RWPE1 (cell line): ENCODE measurements at regions not wholly inside any gene's neighbourhood (a gene's known extent, or its start where the extent isn't known, plus 50 kb on each side); places are given as distances from the start of the nearest gene placed in this dataset.
"Not testable (repeated sequence)": the region's sequence is repeated elsewhere in the genome, so short reads cannot be mapped to it uniquely, and the experiment has no call there.

Experiments
- CTCF ChIA-PET: fragments of 350-600 bp; sonication (Branson Sonifier 250); formaldehyde crosslinking; extraction: SDS; loops from one replicate; lab custom pipeline; 2021; lab: Yijun Ruan, JAX
- POLR2A ChIA-PET: fragments of 400-600 bp; formaldehyde crosslinking; extraction: SDS; loops from one replicate; lab custom pipeline; 2020; ENCODE audit warnings: antibody characterized with exemption; ENCODE audit not compliant: low non-redundant PET; lab: Yijun Ruan, JAX
- DNase-seq: peaks from one replicate; pipeline ENCODE4 v3.0.0; 2012; ENCODE audit warnings: low spot score
- H3K27ac ChIP-seq: fragments of 450-650 bp; 2 replicates; pipeline ENCODE4 v1.5.1; 2017
- TF ChIP-seq, protein P1 (sequence below): fragments of 450-650 bp; conservative IDR thresholded peaks from 2 replicates; pipeline ENCODE4 v1.5.1; 2017; ENCODE audit warnings: low read depth, mild to moderate bottlenecking

GRCh38 chr5:142211918-142212317 is 103.3 kb downstream of the NDFIP1 start:
- CTCF ChIA-PET: interaction anchor here (0.6 kb wide), 3 partner anchors 16 to 361 kb away, joined by 3 to 4 read pairs (median 4); no protein-coding TSS in a partner anchor
- POLR2A ChIA-PET: no interaction called here
- TF ChIP-seq, protein P1, sequence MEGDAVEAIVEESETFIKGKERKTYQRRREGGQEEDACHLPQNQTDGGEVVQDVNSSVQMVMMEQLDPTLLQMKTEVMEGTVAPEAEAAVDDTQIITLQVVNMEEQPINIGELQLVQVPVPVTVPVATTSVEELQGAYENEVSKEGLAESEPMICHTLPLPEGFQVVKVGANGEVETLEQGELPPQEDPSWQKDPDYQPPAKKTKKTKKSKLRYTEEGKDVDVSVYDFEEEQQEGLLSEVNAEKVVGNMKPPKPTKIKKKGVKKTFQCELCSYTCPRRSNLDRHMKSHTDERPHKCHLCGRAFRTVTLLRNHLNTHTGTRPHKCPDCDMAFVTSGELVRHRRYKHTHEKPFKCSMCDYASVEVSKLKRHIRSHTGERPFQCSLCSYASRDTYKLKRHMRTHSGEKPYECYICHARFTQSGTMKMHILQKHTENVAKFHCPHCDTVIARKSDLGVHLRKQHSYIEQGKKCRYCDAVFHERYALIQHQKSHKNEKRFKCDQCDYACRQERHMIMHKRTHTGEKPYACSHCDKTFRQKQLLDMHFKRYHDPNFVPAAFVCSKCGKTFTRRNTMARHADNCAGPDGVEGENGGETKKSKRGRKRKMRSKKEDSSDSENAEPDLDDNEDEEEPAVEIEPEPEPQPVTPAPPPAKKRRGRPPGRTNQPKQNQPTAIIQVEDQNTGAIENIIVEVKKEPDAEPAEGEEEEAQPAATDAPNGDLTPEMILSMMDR: no peak
- no peak for DNase-seq
- no peak overlapping the region for H3K27ac ChIP-seq

DNA sequence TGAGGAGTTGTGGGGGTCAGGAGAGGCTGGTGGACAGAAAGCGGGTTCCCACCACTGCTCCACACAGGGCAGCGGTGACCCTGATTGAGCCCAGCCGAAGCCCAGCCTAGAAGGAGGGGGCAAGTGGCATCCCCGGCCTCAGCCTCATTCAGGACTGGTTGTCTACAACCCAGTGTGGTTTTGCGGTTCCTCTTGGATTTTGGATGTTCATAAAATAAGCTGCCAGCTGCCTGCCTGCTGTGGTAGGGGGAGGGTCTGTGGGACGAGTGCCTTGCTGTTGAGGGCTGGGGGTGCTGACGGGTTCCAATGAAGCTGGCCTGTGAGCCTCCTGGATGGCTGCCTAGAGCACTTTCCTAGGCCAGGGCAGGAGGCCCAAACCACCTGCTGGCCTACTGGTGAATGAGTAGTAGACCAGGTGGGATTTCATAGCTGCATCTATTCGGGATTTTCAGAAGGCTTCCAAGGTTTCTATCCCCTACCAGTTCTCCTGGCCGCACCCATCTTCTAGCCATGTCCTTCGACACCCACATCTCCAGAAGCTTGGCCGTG is 102.4 kb downstream of the NDFIP1 start:
- CTCF ChIA-PET: interaction anchor here (0.5 kb wide), 1 partner anchor 221 kb away, joined by 3 read pairs; no protein-coding TSS in a partner anchor
- no peak for DNase-seq
- H3K27ac ChIP-seq: no peak overlapping the region
- TF ChIP-seq, protein P1: no peak
- POLR2A ChIA-PET: no interaction called here

GRCh38 chr5:142210011-142210410 is 101.4 kb downstream of the NDFIP1 start:
- no peak overlapping the region for H3K27ac ChIP-seq
- POLR2A ChIA-PET: no interaction called here
- TF ChIP-seq, protein P1: no peak
- DNase-seq: no peak
- CTCF ChIA-PET: interaction anchor here (0.5 to 0.7 kb wide), 3 partner anchors 22 to 220 kb away, joined by 3 read pairs; no protein-coding TSS in a partner anchor

DNA sequence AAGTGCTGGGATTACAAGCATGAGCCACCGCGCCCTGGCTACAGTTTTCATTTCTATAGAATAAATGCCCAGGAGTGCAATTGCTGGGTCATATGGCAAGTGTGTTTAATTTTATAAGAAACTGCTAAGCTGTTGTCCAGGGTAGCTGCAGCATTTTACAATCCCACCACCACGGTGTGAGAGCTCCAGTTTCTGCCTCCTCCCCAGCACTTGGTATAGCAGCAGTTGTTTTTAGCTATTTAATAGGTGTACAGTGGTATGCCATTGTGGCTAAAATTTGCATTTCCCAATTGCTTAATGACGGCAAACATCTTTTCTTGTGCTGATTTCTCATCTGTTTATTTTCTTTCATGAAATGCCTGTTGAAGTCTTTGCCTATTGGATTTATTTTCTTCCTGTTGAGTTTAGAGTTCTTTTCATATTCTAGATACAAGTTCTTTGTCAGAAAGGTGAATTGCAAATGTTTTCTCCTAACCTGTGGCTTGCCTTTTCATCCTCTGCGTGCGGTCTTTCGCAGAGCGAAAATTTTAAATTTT is 100.3 kb downstream of the NDFIP1 start:
- TF ChIP-seq, protein P1: no peak
- POLR2A ChIA-PET: interaction anchor here (0.5 kb wide), 1 partner anchor 148 kb away, joined by 11 read pairs; no protein-coding TSS in a partner anchor
- H3K27ac ChIP-seq: no peak overlapping the region
- CTCF ChIA-PET: interaction anchor here (0.5 to 0.6 kb wide), 2 partner anchors 65 to 84 kb away, joined by 3 to 4 read pairs; no protein-coding TSS in a partner anchor
- no peak for DNase-seq

DNA sequence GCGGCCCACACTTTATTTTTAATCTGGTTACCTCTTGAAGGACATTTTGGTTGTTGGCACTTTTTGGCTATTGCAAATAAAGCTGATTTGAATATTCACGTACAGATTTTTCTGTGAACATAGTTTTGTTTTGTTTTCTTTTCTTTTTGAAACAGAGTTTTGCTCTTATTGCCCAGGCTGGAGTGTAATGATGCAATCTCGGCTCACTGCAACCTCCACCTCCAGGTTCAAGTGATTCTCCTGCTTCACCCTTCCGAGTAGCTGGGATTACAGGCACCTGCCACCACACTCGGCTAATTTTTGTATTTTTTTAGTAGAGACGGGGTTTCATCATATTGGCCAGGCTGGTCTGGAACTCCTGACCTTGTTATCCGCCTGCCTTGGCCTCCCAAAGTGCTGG is 99.7 kb downstream of the NDFIP1 start:
- DNase-seq, POLR2A ChIA-PET, H3K27ac ChIP-seq: not testable (repeated sequence)
- CTCF ChIA-PET: interaction anchor here (0.6 to 2.1 kb wide), 2 partner anchors 8 to 84 kb away, joined by 4 to 5 read pairs; no protein-coding TSS in a partner anchor

- CTCF ChIA-PET: interaction anchor here (0.6 to 2.1 kb wide), 4 partner anchors 9 to 324 kb away, joined by 3 to 5 read pairs (median 4); no protein-coding TSS in a partner anchor
- DNase-seq: no peak
Measured at GRCh38 chr5:142206801-142207200, 98.2 kb downstream of the NDFIP1 start.

More at GRCh38 chr5:142206801-142207200, 98.2 kb downstream of the NDFIP1 start:
- H3K27ac ChIP-seq: no peak overlapping the region
- POLR2A ChIA-PET: no interaction called here
- TF ChIP-seq, protein P1: 0 out of 2 replicates have a peak, but pooled peaks have one; percentile 6
